Lower leg skin (tissue), 4 donors: ENCODE measurements at regions not wholly inside any gene's neighbourhood (a gene's known extent, or its start where the extent isn't known, plus 50 kb on each side); places are given as distances from the start of the nearest gene placed in this dataset.

Source experiments
- DNase-seq, 2 donors: peaks; one replicate each; pipeline ENCODE4 v3.0.0-alpha.2; 2019; ENCODE audit warnings: low spot score in 2 of 2
- H3K4me3 ChIP-seq: fragments of 200-600 bp; sonication (generic); 2 replicates; pipeline ENCODE4 v1.5.1; 2017; ENCODE audit warnings: mild to moderate bottlenecking, low read depth; ENCODE audit not compliant: poor library complexity, severe bottlenecking
- CTCF ChIP-seq, 3 donors: fragments of 450-650 bp; IDR thresholded peaks; one replicate each; pipeline ENCODE4 v1.5.1; 2016; ENCODE audit warnings: antibody characterized with exemption in 3 of 3, mild to moderate bottlenecking in 3 of 3, moderate library complexity in 2 of 3
- POLR2A ChIP-seq, 2 donors: fragments of 450-650 bp; IDR thresholded peaks; one replicate each; pipeline ENCODE4 v1.6.1; 2016 to 2017; ENCODE audit warnings: antibody characterized with exemption in 2 of 2, mild to moderate bottlenecking in 1 of 2, moderate library complexity in 1 of 2
- WGBS, 2 donors: methylation state at CpG; one replicate each; pipeline ENCODE4 v1.1.5; 2018; 5-methylcytosine and 5-hydroxymethylcytosine counted together
- intact Hi-C: fragments of 100-400 bp; cut with DNase I; formaldehyde crosslinking; loops from one replicate; pipeline ENCODE4 v1.15.0; 2023; ENCODE audit warnings: low total_unique reads

- H3K4me3 ChIP-seq: no peak overlapping the region
- intact Hi-C loops: no loop called here
- DNase-seq: no peak
- TF ChIP-seq POLR2A (IDR thresholded peaks at IDR 0.05): no peak
- no peak for TF ChIP-seq CTCF (IDR thresholded peaks at IDR 0.05)
- 86 to 92% methylated on average over 2 of the region's 2 CpGs for WGBS, 2 donors
Observed at GRCh38 chr13:80204642-80205041, 136.3 kb downstream of the SPRY2 start.

GRCh38 chr13:80203496-80203895 is 137.4 kb downstream of the SPRY2 start:
- DNase-seq: no peak
- intact Hi-C loops: no loop called here
- TF ChIP-seq POLR2A (IDR thresholded peaks at IDR 0.05): no peak
- no peak for TF ChIP-seq CTCF (IDR thresholded peaks at IDR 0.05)
- 71 to 72% methylated on average over 3 of the region's 3 CpGs for WGBS, 2 donors
- no peak overlapping the region for H3K4me3 ChIP-seq

GRCh38 chr13:80201694-80202468 is 139.0 kb downstream of the SPRY2 start:
- intact Hi-C loops: no loop called here
- DNase-seq: no peak
- no peak overlapping the region for H3K4me3 ChIP-seq
- TF ChIP-seq CTCF (IDR thresholded peaks at IDR 0.05): no peak
- no peak for TF ChIP-seq POLR2A (IDR thresholded peaks at IDR 0.05)
- 90 to 93% methylated on average over 6 of the region's 6 CpGs for WGBS, 2 donors

- DNase-seq: no peak
- H3K4me3 ChIP-seq: no peak overlapping the region
- 52 to 67% methylated on average over 3 of the region's 3 CpGs for WGBS, 2 donors
- TF ChIP-seq POLR2A (IDR thresholded peaks at IDR 0.05): no peak
- TF ChIP-seq CTCF (IDR thresholded peaks at IDR 0.05): no peak
- intact Hi-C loops: no loop called here
Observed at GRCh38 chr13:80199585-80200292, 141.2 kb downstream of the SPRY2 start.

GRCh38 chr13:80199067-80199466 is 141.9 kb downstream of the SPRY2 start:
- WGBS, 2 donors: 84% methylated on average over 4 of the region's 4 CpGs
- DNase-seq: no peak
- TF ChIP-seq POLR2A (IDR thresholded peaks at IDR 0.05): no peak
- no peak for TF ChIP-seq CTCF (IDR thresholded peaks at IDR 0.05)
- H3K4me3 ChIP-seq: no peak overlapping the region
- intact Hi-C loops: no loop called here
